Caco-2 (cell line): ENCODE measurements at regions not wholly inside any gene's neighbourhood (a gene's known extent, or its start where the extent isn't known, plus 50 kb on each side); places are given as distances from the start of the nearest gene placed in this dataset.

Source experiments
- BruUV-seq: library from RNA; stranded (reverse); fragments of 400-500 nt; replicated peaks from 2 replicates; lab custom pipeline; 2021; lab: Mats Ljungman, UMichigan
- CTCF ChIA-PET: fragments of 300-600 bp; sonication (Branson Sonifier 250); formaldehyde crosslinking; loops from one replicate; lab custom pipeline; 2022; ENCODE audit warnings: antibody characterized with exemption; lab: Charles Lee
- POLR2A ChIA-PET: fragments of 300-600 bp; sonication (Branson Sonifier 250); formaldehyde crosslinking; loops from one replicate; lab custom pipeline; 2022; ENCODE audit warnings: antibody characterized with exemption; lab: Charles Lee
- DNase-seq, 2 experiments: peaks; one replicate each; pipeline versions ENCODE4 v3.0.0 to v3.0.0-alpha.2; 2020 to 2022
- H3K27me3 ChIP-seq: replicated peaks from 2 replicates; pipeline ENCODE4 v1.6.0; 2011; ENCODE audit warnings: low read length; ENCODE audit not compliant: control insufficient read depth, insufficient read depth
- H3K36me3 ChIP-seq: 2 replicates; pipeline ENCODE4 v1.5.1; 2011; ENCODE audit warnings: low read length; ENCODE audit not compliant: control insufficient read depth, insufficient read depth
- H3K4me1 ChIP-seq: fragments of 250-450 bp; sonication (Bioruptor Pico); 2 replicates; pipeline ENCODE4 v1.5.1; 2020; ENCODE audit warnings: mild to moderate bottlenecking
- H3K4me3 ChIP-seq: 2 replicates; pipeline ENCODE4 v1.5.1; 2011; ENCODE audit warnings: low read depth, mild to moderate bottlenecking, control low read depth, low read length
- H3K9me3 ChIP-seq: fragments of 250-450 bp; sonication (Bioruptor Pico); 2 replicates; pipeline ENCODE4 v1.5.1; 2020; ENCODE audit warnings: mild to moderate bottlenecking, moderate library complexity
- H3K27ac Mint-ChIP-seq: one replicate; pipeline ENCODE4 v1.8.0; 2022; ENCODE audit warnings: mixed read lengths; ENCODE audit not compliant: unreplicated experiment
- H3K27me3 Mint-ChIP-seq: one replicate; pipeline ENCODE4 v1.8.0; 2022; ENCODE audit warnings: mixed read lengths; ENCODE audit not compliant: insufficient read depth, unreplicated experiment
- H3K36me3 Mint-ChIP-seq: one replicate; pipeline ENCODE4 v1.8.0; 2022; ENCODE audit warnings: mild to moderate bottlenecking, mixed read lengths; ENCODE audit not compliant: insufficient read depth, unreplicated experiment
- H3K4me1 Mint-ChIP-seq: one replicate; pipeline ENCODE4 v1.8.0; 2022; ENCODE audit warnings: low read depth, mixed read lengths; ENCODE audit not compliant: unreplicated experiment
- H3K4me3 Mint-ChIP-seq: one replicate; pipeline ENCODE4 v1.8.0; 2022; ENCODE audit warnings: mild to moderate bottlenecking, moderate library complexity, mixed read lengths; ENCODE audit not compliant: unreplicated experiment
- H3K9me3 Mint-ChIP-seq: one replicate; pipeline ENCODE4 v1.8.0; 2022; ENCODE audit warnings: mixed read lengths; ENCODE audit not compliant: unreplicated experiment
- intact Hi-C: fragments of 100-400 bp; cut with micrococcal nuclease; formaldehyde crosslinking; loops from one replicate; pipeline ENCODE4 v1.10.0; 2022; ENCODE audit not compliant: unreplicated experiment
- TF ChIP-seq, protein P1 (sequence below), 2 experiments: fragments of 200-600 bp in 1 of 2; IDR thresholded peaks; 1 replicate in 1 of 2; 2 replicates in 1 of 2; pipeline versions ENCODE4 v1.5.1 to v1.8.0; 2011 to 2022; ENCODE audit warnings: antibody characterized with exemption in 1 of 2, control low read depth in 1 of 2, inconsistent platforms in 1 of 2, low read depth in 1 of 2, low read length in 1 of 2, mild to moderate bottlenecking in 1 of 2, moderate library complexity in 1 of 2; ENCODE audit not compliant: insufficient read depth in 1 of 2, severe bottlenecking in 1 of 2, unreplicated experiment in 1 of 2

DNA sequence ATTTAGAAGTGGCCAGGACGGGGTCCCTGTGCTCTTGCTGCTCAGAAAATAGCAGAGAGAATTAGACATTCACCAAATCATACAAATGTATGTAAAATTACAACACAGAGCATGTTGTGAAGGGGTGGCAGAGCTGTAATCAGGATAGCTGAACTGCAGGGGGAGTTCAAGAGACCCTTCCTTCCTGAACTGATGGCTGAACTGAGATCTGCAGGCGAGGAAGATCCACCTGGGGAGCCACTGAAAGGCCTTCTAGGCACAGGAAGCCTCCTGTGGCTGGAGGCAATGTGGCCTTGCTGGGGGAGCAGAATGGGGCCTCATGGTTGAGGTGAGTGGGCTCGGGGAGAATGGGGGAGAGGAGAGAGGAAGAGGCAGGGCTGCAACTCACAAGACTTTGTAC is 216.5 kb downstream of the PRDM2 start:
- no TSS peak for BruUV-seq
- no peak for DNase-seq
- H3K9me3 Mint-ChIP-seq, result peaks cover 9% of the 10 kb centered on the region
- H3K4me3 ChIP-seq, result no peak overlapping the region
- H3K27me3 ChIP-seq, result no peaks in the 10 kb centered on the region; the same call in 1 of the 2 replicates
- no peaks in the 10 kb centered on the region for H3K4me1 Mint-ChIP-seq
- intact Hi-C loops, result no loop called here
- peaks cover 4% of the 10 kb centered on the region for H3K27me3 Mint-ChIP-seq
- no peak overlapping the region for H3K27ac Mint-ChIP-seq
- TF ChIP-seq, protein P1, sequence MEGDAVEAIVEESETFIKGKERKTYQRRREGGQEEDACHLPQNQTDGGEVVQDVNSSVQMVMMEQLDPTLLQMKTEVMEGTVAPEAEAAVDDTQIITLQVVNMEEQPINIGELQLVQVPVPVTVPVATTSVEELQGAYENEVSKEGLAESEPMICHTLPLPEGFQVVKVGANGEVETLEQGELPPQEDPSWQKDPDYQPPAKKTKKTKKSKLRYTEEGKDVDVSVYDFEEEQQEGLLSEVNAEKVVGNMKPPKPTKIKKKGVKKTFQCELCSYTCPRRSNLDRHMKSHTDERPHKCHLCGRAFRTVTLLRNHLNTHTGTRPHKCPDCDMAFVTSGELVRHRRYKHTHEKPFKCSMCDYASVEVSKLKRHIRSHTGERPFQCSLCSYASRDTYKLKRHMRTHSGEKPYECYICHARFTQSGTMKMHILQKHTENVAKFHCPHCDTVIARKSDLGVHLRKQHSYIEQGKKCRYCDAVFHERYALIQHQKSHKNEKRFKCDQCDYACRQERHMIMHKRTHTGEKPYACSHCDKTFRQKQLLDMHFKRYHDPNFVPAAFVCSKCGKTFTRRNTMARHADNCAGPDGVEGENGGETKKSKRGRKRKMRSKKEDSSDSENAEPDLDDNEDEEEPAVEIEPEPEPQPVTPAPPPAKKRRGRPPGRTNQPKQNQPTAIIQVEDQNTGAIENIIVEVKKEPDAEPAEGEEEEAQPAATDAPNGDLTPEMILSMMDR (IDR thresholded peaks at IDR 0.05; ENCODE audit: insufficient read depth in 1 of 2, low read depth in 1 of 2, low read length in 1 of 2, severe bottlenecking in 1 of 2, unreplicated experiment in 1 of 2), result no peak
- no peak overlapping the region for H3K4me3 Mint-ChIP-seq
- ChIA-PET POLR2A (no interaction called here), CTCF (no interaction called here)
- no peaks in the 10 kb centered on the region for H3K9me3 ChIP-seq
- no peaks in the 10 kb centered on the region for H3K36me3 ChIP-seq
- H3K36me3 Mint-ChIP-seq, result no peaks in the 10 kb centered on the region
- no peaks in the 10 kb centered on the region for H3K4me1 ChIP-seq

DNA sequence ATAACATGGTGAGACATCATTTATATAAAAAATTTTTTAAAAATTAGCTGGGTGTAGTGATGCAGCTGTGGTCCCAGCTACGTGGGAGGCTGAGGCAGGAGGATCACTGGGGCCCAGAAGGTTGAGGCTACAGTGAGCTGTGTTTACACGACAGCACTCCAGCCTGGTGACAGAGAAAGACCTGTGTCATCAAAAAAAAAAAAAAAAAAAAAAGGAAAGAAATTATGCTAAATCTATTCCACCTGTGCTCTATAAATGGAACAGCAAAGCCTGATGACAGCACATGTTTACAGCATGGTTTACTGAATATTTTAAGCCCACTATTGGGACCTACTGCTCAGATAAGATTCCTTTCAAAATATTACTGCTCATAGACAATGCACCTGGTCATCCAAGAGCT is 217.6 kb downstream of the PRDM2 start:
- no peaks in the 10 kb centered on the region for H3K36me3 ChIP-seq
- ChIA-PET POLR2A (no interaction called here), CTCF (interaction anchor here (0.6 kb wide), 1 partner anchor 48 kb away, joined by 3 read pairs; no protein-coding TSS in a partner anchor)
- no peaks in the 10 kb centered on the region for H3K4me1 ChIP-seq
- intact Hi-C loops, result no loop called here
- no peak overlapping the region for H3K4me3 Mint-ChIP-seq
- H3K4me1 Mint-ChIP-seq, result no peaks in the 10 kb centered on the region
- peaks cover 4% of the 10 kb centered on the region for H3K27me3 Mint-ChIP-seq
- H3K4me3 ChIP-seq, result no peak overlapping the region
- H3K9me3 Mint-ChIP-seq, result peaks cover 9% of the 10 kb centered on the region
- H3K9me3 ChIP-seq, result no peaks in the 10 kb centered on the region
- no TSS peak for BruUV-seq
- DNase-seq, result no peak
- no peaks in the 10 kb centered on the region for H3K36me3 Mint-ChIP-seq
- no peaks in the 10 kb centered on the region; the same call in 1 of the 2 replicates for H3K27me3 ChIP-seq
- TF ChIP-seq, protein P1 (IDR thresholded peaks at IDR 0.05; ENCODE audit: insufficient read depth in 1 of 2, low read depth in 1 of 2, low read length in 1 of 2, severe bottlenecking in 1 of 2, unreplicated experiment in 1 of 2), result no peak
- H3K27ac Mint-ChIP-seq, result no peak overlapping the region

DNA sequence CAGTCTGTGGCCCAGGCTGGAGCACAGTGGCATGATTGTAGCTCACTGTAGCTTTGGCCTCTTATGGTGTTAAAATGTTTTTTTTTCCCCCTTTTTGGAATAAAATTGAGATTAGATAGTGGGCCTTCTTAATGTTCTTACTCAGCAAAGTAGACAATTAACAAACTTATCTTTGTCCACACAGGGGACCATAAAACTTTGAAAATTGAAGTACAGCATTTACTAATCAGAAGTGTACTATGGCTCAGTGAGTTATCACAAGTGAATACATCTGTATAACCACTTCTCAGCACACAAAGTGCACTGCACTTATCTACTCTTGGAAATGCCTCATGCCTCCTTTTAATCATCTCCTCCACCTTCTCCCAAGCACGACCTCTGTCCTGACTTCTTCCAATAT is 218.9 kb downstream of the PRDM2 start:
- BruUV-seq, result no TSS peak
- H3K4me1 ChIP-seq, result no peaks in the 10 kb centered on the region
- Mint-ChIP-seq H3K36me3 (no peaks in the 10 kb centered on the region), H3K9me3 (peaks cover 9% of the 10 kb centered on the region), H3K27ac (no peak overlapping the region), H3K27me3 (peaks cover 4% of the 10 kb centered on the region), H3K4me1 (no peaks in the 10 kb centered on the region), H3K4me3 (no peak overlapping the region)
- TF ChIP-seq, protein P1 (IDR thresholded peaks at IDR 0.05; ENCODE audit: insufficient read depth in 1 of 2, low read depth in 1 of 2, low read length in 1 of 2, severe bottlenecking in 1 of 2, unreplicated experiment in 1 of 2), result no peak
- intact Hi-C loops, result no loop called here
- H3K9me3 ChIP-seq, result no peaks in the 10 kb centered on the region
- POLR2A ChIA-PET, result no interaction called here
- no peaks in the 10 kb centered on the region; the same call in 1 of the 2 replicates for H3K27me3 ChIP-seq
- no peaks in the 10 kb centered on the region for H3K36me3 ChIP-seq
- no peak for DNase-seq
- CTCF ChIA-PET, result no interaction called here
- H3K4me3 ChIP-seq, result no peak overlapping the region
